GM12873 (cell line): ENCODE measurements at regions not wholly inside any gene's neighbourhood (a gene's known extent, or its start where the extent isn't known, plus 50 kb on each side); places are given as distances from the start of the nearest gene placed in this dataset.

Experiments
- TF ChIP-seq, protein P1 (sequence below): IDR thresholded peaks from 2 replicates; pipeline ENCODE4 v1.5.1; 2012; ENCODE audit warnings: low read depth, mild to moderate bottlenecking, moderate library complexity, low read length, control low read depth; ENCODE audit not compliant: insufficient read depth; ENCODE audit errors: missing control alignments

- TF ChIP-seq, protein P1, sequence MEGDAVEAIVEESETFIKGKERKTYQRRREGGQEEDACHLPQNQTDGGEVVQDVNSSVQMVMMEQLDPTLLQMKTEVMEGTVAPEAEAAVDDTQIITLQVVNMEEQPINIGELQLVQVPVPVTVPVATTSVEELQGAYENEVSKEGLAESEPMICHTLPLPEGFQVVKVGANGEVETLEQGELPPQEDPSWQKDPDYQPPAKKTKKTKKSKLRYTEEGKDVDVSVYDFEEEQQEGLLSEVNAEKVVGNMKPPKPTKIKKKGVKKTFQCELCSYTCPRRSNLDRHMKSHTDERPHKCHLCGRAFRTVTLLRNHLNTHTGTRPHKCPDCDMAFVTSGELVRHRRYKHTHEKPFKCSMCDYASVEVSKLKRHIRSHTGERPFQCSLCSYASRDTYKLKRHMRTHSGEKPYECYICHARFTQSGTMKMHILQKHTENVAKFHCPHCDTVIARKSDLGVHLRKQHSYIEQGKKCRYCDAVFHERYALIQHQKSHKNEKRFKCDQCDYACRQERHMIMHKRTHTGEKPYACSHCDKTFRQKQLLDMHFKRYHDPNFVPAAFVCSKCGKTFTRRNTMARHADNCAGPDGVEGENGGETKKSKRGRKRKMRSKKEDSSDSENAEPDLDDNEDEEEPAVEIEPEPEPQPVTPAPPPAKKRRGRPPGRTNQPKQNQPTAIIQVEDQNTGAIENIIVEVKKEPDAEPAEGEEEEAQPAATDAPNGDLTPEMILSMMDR = no peak
Measured at GRCh38 chr16:82323171-82323570, 153.1 kb upstream of the MPHOSPH6 start.

DNA sequence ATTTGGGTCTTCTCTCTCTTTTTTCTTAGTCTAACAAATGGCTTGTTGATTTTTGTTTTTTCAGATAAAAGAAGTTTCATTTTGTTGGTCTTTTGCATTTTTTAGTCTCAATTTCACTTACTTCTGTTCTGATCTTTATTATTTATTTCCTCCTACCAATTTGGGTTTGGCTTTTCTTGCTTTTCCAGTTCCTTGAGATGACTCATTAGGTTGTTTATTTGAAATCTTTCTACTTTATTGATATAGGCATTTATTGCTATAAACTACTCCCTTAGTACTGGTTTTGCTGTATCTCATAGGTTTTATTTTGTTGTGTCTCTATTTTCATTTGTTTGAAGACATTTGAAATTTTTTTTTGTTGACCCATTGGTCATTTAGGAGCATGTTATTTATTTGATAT is 152.2 kb upstream of the MPHOSPH6 start:
- TF ChIP-seq, protein P1 = no peak

DNA sequence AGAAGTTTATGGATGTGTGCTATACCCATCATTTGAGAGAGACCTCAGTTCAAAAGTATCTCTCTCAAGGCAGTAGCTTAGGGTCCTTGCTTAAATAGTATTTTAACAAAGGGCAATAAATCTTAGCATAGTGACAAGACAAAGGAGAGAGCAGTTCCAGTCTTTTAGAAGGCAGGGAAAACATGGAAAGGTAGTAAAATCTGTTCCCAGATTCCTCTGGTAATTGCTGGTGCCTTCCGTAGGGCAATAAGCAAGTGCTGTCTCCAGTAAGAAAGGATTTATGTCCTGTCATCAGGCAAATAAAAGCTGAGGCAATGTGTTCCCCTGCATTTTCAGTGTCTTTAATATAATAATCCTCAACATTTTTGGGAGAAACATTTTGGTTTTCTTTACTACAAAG is 149.0 kb upstream of the MPHOSPH6 start:
- TF ChIP-seq, protein P1 = no peak

DNA sequence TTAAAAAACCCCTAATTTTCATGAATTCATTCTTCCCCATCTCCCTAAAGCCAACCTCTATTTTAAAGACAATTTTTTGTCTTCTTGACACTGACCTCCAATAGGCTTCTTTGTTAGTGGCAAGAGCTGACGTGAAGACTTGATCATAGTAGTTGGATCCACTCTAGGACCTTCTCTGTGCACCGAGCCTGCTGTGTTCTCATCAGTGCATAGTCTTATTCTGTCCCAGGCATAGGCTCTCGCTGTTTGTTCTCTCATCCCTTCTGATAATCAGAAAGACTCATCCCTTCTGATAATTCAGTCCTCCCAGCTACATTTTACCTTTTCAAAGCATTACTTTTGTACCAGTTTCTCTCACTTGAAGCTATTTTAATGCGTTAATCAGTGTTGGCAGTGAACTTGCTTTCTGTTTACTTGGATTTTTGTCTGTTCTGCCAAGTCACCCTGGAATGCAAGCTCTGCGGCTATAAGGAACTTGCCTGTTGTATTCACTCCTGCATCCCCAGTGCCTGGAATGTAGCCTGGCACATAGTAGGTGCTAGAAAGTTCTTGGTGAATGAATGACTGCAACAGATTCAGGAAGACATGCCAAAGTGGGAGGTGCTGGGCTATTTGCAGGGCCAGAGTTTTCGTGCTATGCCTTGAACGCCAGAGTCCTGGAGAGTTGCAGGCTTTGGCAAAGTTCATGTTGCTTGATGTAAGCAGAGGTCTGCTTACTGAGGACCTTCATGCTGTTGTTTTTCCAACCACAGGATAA is 147.6 kb upstream of the MPHOSPH6 start:
- TF ChIP-seq, protein P1 = no peak

DNA sequence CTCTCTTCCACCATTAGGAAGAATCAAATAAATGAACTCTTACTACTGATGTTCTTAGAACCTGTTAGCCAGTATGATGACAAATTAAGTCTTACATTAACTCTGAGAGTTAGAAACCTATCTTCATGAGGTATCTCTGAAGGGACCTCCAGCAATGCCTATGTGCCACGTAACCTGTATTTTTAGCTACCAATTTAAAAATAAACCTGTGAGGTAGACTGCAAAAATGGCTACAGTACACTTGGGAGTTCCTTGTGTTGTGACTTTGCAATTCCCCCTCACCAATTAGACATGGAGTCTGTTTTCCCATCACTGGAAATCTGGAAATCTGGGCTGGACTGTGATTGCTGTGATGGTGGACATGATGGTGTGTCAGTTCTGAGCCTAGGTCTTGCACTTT is 143.7 kb upstream of the MPHOSPH6 start:
- TF ChIP-seq, protein P1 = no peak

DNA sequence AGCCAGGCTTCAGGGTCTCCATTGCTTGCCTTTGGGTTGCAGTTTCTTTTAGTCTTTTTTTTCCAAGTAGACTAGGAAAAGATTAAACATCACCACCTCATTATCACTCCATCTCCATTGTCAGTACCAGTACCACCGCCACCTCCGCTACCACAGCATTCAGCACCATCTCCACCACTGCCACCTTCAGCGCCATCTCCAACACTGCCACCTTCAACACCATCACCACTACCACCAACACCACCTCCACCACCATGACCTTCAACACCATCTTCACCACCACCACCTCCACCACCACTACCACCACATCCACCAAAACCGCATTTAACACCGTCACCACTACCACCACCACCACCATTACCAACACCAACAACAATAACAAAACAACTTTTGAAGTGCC is 141.5 kb upstream of the MPHOSPH6 start:
- TF ChIP-seq, protein P1 = no peak

GRCh38 chr16:82302042-82302727 is 132.2 kb upstream of the MPHOSPH6 start:
- TF ChIP-seq, protein P1 = no peak
